HCT116 (cell line): ENCODE measurements at regions not wholly inside any gene's neighbourhood (a gene's known extent, or its start where the extent isn't known, plus 50 kb on each side); places are given as distances from the start of the nearest gene placed in this dataset.

ENCODE experiments used
- ATAC-seq: fragments of 200-7000 bp; cut with Tn5 transposase; 2 replicates; pipeline ENCODE4 v1.9.1; 2020; ENCODE audit warnings: mild to moderate bottlenecking, moderate library complexity
- BruUV-seq: library from RNA; stranded (reverse); fragments of 400-500 nt; replicated peaks from 2 replicates; lab custom pipeline; 2021; lab: Mats Ljungman, UMichigan
- CTCF ChIA-PET: fragments of 300-600 bp; sonication (Branson Sonifier 250); formaldehyde crosslinking; loops from one replicate; lab custom pipeline; 2021; ENCODE audit warnings: antibody characterized with exemption; lab: Charles Lee
- POLR2A ChIA-PET: fragments of 300-600, 350-600 bp; sonication (Branson Sonifier 250); formaldehyde crosslinking; loops from one replicate; lab custom pipeline; 2021; ENCODE audit warnings: antibody characterized with exemption; lab: Charles Lee
- RAD21 ChIA-PET, 2 experiments: fragments of 300-600 bp; sonication (Branson Sonifier 250); formaldehyde crosslinking; loops; one replicate each; lab custom pipeline; 2023; ENCODE audit warnings: low total read pairs in 2 of 2; ENCODE audit not compliant: uncharacterized antibody in 2 of 2, unreplicated experiment in 2 of 2, low non-redundant PET in 1 of 2; lab: Charles Lee
- DNase-seq: peaks from one replicate; pipeline ENCODE4 v3.0.0-alpha.2; 2010; ENCODE audit warnings: low read depth, low spot score
- H2AFZ ChIP-seq: fragments of 200-600 bp; shearing (Covaris generic), sonication (generic); 2 replicates; pipeline ENCODE4 v1.6.1; 2017; ENCODE audit warnings: low read depth, mixed run types, mixed read lengths, antibody characterized with exemption, low read length; ENCODE audit not compliant: poor library complexity, severe bottlenecking
- H3K27ac ChIP-seq: 2 replicates; pipeline ENCODE4 v1.5.1; 2012; ENCODE audit warnings: low read depth, low read length
- H3K27me3 ChIP-seq: fragments of 200-600 bp; sonication (generic); 2 replicates; pipeline ENCODE4 v1.6.1; 2016; ENCODE audit warnings: mixed run types, low read length, mixed read lengths; ENCODE audit not compliant: insufficient read depth
- H3K36me3 ChIP-seq, 2 experiments: fragments of 200-500 bp in 1 of 2; fragments of 200-600 bp in 1 of 2; sonication (Bioruptor generic) in 1 of 2; sonication (generic) in 1 of 2; 2 replicates each; pipeline versions ENCODE4 v1.5.1 to v1.6.1; 2014 to 2016; ENCODE audit warnings: low read length in 2 of 2, inconsistent platforms in 1 of 2, mixed read lengths in 1 of 2, mixed run types in 1 of 2; ENCODE audit not compliant: insufficient read depth in 2 of 2, control insufficient read depth in 1 of 2
- H3K4me1 ChIP-seq, 2 experiments: fragments of 200-600 bp in 1 of 2; sonication (generic) in 1 of 2; 2 replicates each; pipeline versions ENCODE4 v1.5.1 to v1.6.1; 2012 to 2017; ENCODE audit warnings: low read length in 2 of 2, inconsistent platforms in 1 of 2, mild to moderate bottlenecking in 1 of 2, mixed read lengths in 1 of 2, mixed run types in 1 of 2, moderate library complexity in 1 of 2; ENCODE audit not compliant: insufficient read depth in 2 of 2, control insufficient read depth in 1 of 2
- H3K4me2 ChIP-seq: fragments of 200-600 bp; sonication (generic); 2 replicates; pipeline ENCODE4 v1.6.1; 2017; ENCODE audit warnings: mixed run types, low read length, mixed read lengths
- H3K4me3 ChIP-seq, 2 experiments: fragments of 200-600 bp in 1 of 2; sonication (generic) in 1 of 2; replicated peaks in 1 of 2; 2 replicates each; pipeline ENCODE4 v1.5.1; 2011 to 2016; ENCODE audit warnings: low read length in 2 of 2, control low read depth in 1 of 2, low read depth in 1 of 2, mild to moderate bottlenecking in 1 of 2, mixed read lengths in 1 of 2, mixed run types in 1 of 2
- H3K79me2 ChIP-seq: fragments of 200-600 bp; sonication (generic); 2 replicates; pipeline ENCODE4 v1.6.1; 2017; ENCODE audit warnings: mild to moderate bottlenecking, mixed run types, low read length, moderate library complexity, mixed read lengths; ENCODE audit not compliant: insufficient read depth
- H3K9ac ChIP-seq: fragments of 200-600 bp; sonication (generic); 2 replicates; pipeline ENCODE4 v1.6.1; 2016; ENCODE audit warnings: low read length, mixed read lengths
- H3K9me2 ChIP-seq: fragments of 200-600 bp; sonication (generic), shearing (Covaris generic); 2 replicates; pipeline ENCODE4 v1.6.1; 2017; ENCODE audit warnings: mixed run types, mild to moderate bottlenecking, moderate library complexity; ENCODE audit not compliant: insufficient read depth
- H3K9me3 ChIP-seq, 2 experiments: fragments of 200-500 bp in 1 of 2; fragments of 200-600 bp in 1 of 2; sonication (Bioruptor generic) in 1 of 2; sonication (generic) in 1 of 2; 2 replicates each; pipeline ENCODE4 v1.6.1; 2014 to 2017; ENCODE audit warnings: low read length in 2 of 2, mixed read lengths in 2 of 2, inconsistent platforms in 1 of 2, low read depth in 1 of 2, mild to moderate bottlenecking in 1 of 2, mixed run types in 1 of 2, moderate library complexity in 1 of 2; ENCODE audit not compliant: control insufficient read depth in 1 of 2, insufficient read depth in 1 of 2
- H4K20me1 ChIP-seq: fragments of 200-600 bp; sonication (generic), shearing (Covaris generic); 2 replicates; pipeline ENCODE4 v1.6.1; 2017; ENCODE audit warnings: mixed run types, mild to moderate bottlenecking, moderate library complexity; ENCODE audit not compliant: insufficient read depth
- CBX3 ChIP-seq: IDR thresholded peaks from 2 replicates; pipeline ENCODE4 v1.6.1; 2012; ENCODE audit warnings: low read depth
- CEBPB ChIP-seq: IDR thresholded peaks from 2 replicates; pipeline ENCODE4 v1.6.1; 2012; ENCODE audit warnings: low read depth
- EGR1 ChIP-seq: IDR thresholded peaks from 2 replicates; pipeline ENCODE4 v1.6.1; 2012; ENCODE audit warnings: low read depth
- ELF1 ChIP-seq: IDR thresholded peaks from 2 replicates; pipeline ENCODE4 v1.6.1; 2012; ENCODE audit warnings: low read depth, borderline replicate concordance
- EZH2 ChIP-seq: fragments of 200-600 bp; sonication (generic); IDR thresholded peaks from 2 replicates; pipeline ENCODE4 v1.6.1; 2017; ENCODE audit warnings: antibody characterized with exemption, mixed run types
- FOSL1 ChIP-seq: IDR thresholded peaks from 2 replicates; pipeline ENCODE4 v1.6.1; 2012; ENCODE audit warnings: low read depth
- JUND ChIP-seq: IDR thresholded peaks from 2 replicates; pipeline ENCODE4 v1.6.1; 2012
- MAX ChIP-seq: IDR thresholded peaks from 2 replicates; pipeline ENCODE4 v1.6.1; 2012
- POLR2A ChIP-seq: IDR thresholded peaks from 2 replicates; pipeline ENCODE4 v1.7.0; 2011; ENCODE audit warnings: borderline replicate concordance; ENCODE audit not compliant: insufficient read depth, insufficient read length; ENCODE audit errors: extremely low read depth
- POLR2AphosphoS5 ChIP-seq: IDR thresholded peaks from 2 replicates; pipeline ENCODE4 v1.6.1; 2011; ENCODE audit warnings: mild to moderate bottlenecking, low read depth, low read length, moderate library complexity
- RAD21 ChIP-seq: IDR thresholded peaks from 2 replicates; pipeline ENCODE4 v1.6.1; 2012; ENCODE audit warnings: low read depth, mild to moderate bottlenecking
- REST ChIP-seq: IDR thresholded peaks from 2 replicates; pipeline ENCODE4 v1.6.1; 2012; ENCODE audit warnings: low read depth
- SIN3A ChIP-seq: IDR thresholded peaks from 2 replicates; pipeline ENCODE4 v1.6.1; 2012; ENCODE audit warnings: low read depth
- SP1 ChIP-seq: IDR thresholded peaks from 2 replicates; pipeline ENCODE4 v1.6.1; 2012; ENCODE audit warnings: low read depth
- SRF ChIP-seq: IDR thresholded peaks from 2 replicates; pipeline ENCODE4 v1.6.1; 2012; ENCODE audit warnings: low read depth
- TCF7L2 ChIP-seq: IDR thresholded peaks from 2 replicates; pipeline ENCODE4 v1.7.0; 2011; ENCODE audit warnings: borderline replicate concordance, inconsistent platforms; ENCODE audit not compliant: insufficient read depth, insufficient read length; ENCODE audit errors: extremely low read depth
- YY1 ChIP-seq: IDR thresholded peaks from 2 replicates; pipeline ENCODE4 v1.6.1; 2011; ENCODE audit warnings: low read length, low read depth, moderate library complexity, mild to moderate bottlenecking; ENCODE audit not compliant: insufficient replicate concordance; ENCODE audit errors: extremely low read depth
- ZBTB33 ChIP-seq: IDR thresholded peaks from 2 replicates; pipeline ENCODE4 v1.6.1; 2011; ENCODE audit warnings: mild to moderate bottlenecking, low read length, moderate library complexity; ENCODE audit not compliant: insufficient replicate concordance; ENCODE audit errors: extremely low read depth
- intact Hi-C: fragments of 100-400 bp; cut with micrococcal nuclease; formaldehyde crosslinking; loops from 2 replicates; pipeline ENCODE4 v1.10.0; 2022

- H3K36me3 ChIP-seq: no peaks in the 10 kb centered on the region
- ChIA-PET CTCF (no interaction called here), RAD21 (no interaction called here), POLR2A (interaction anchor here (2.1 kb wide), 1 partner anchor 608 kb away, joined by 6 read pairs; the partner anchor contains the start of gene CITED2)
- DNase-seq: no peak
- H3K27ac ChIP-seq: no peak overlapping the region
- peaks cover 10 to 23% of the 10 kb centered on the region in 2 experiments for H3K4me1 ChIP-seq
- intact Hi-C loops: no loop called here
- no TSS peak for BruUV-seq
- no peak overlapping the region; a peak in 1 of 4 replicates for H3K4me3 ChIP-seq
- TF ChIP-seq MAX (no peak), SIN3A (no peak), YY1 (no peak), CBX3 (no peak), SRF (no peak), TCF7L2 (no peak), REST (no peak), CEBPB (no peak), ELF1 (no peak), POLR2AphosphoS5 (no peak), FOSL1 (no peak), POLR2A (no peak), ZBTB33 (no peak), SP1 (no peak), EGR1 (no peak), RAD21 (no peak), EZH2 (no peak), JUND (no peak)
- peak overlapping the region; percentile 47 for H3K4me2 ChIP-seq
- no peaks in the 10 kb centered on the region for H3K27me3 ChIP-seq
- H3K9ac ChIP-seq: no peak overlapping the region
- H4K20me1 ChIP-seq: no peaks in the 10 kb centered on the region
- H2AFZ ChIP-seq: peak overlapping the region; percentile 78
- 0 out of 2 replicates have a peak, but pooled peaks cover 2% of the 10 kb centered on the region for H3K9me2 ChIP-seq
- H3K9me3 ChIP-seq: no peaks in the 10 kb centered on the region
- ATAC-seq: no peak
- no peaks in the 10 kb centered on the region for H3K79me2 ChIP-seq
These were observed 607.7 kb upstream of the CITED2 start for GRCh38 chr6:139982195-139982594.
